ENCODE measurements at regions not wholly inside any gene's neighbourhood (a gene's known extent, or its start where the extent isn't known, plus 50 kb on each side); places are given as distances from the start of the nearest gene placed in this dataset.

- no peak for DNase-seq (ENCODE audit: low read depth in 3 of 3)
Measured at GRCh38 chr3:105923140-105923539, 54.3 kb upstream of the CBLB start.

GRCh38 chr3:105927741-105928140 lies 58.9 kb upstream of the CBLB start:
- DNase-seq (ENCODE audit: low read depth in 3 of 3), result no peak

GRCh38 chr3:105930733-105931132 lies 61.9 kb upstream of the CBLB start:
- DNase-seq (ENCODE audit: low read depth in 3 of 3), result no peak

GRCh38 chr3:105931500-105931899 lies 62.7 kb upstream of the CBLB start:
- DNase-seq (ENCODE audit: low read depth in 3 of 3), result no peak

- DNase-seq (ENCODE audit: low read depth in 3 of 3), result no peak
Measured at GRCh38 chr3:105933871-105934270, 65.1 kb upstream of the CBLB start.

GRCh38 chr3:105938101-105938500 lies 69.3 kb upstream of the CBLB start:
- no peak for DNase-seq (ENCODE audit: low read depth in 3 of 3)

GRCh38 chr3:105938806-105939205 lies 70.0 kb upstream of the CBLB start:
- DNase-seq (ENCODE audit: low read depth in 3 of 3), result no peak

GRCh38 chr3:105944276-105944675 lies 75.5 kb upstream of the CBLB start:
- DNase-seq (ENCODE audit: low read depth in 3 of 3), result no peak

GRCh38 chr3:105944721-105945120 lies 75.9 kb upstream of the CBLB start:
- no peak for DNase-seq (ENCODE audit: low read depth in 3 of 3)

GRCh38 chr3:105948101-105948500 lies 79.3 kb upstream of the CBLB start:
- no peak for DNase-seq (ENCODE audit: low read depth in 3 of 3)

- no peak for DNase-seq (ENCODE audit: low read depth in 3 of 3)
Measured at GRCh38 chr3:105950881-105951600, 82.2 kb upstream of the CBLB start.

GRCh38 chr3:105953831-105954230 lies 85.0 kb upstream of the CBLB start:
- no peak for DNase-seq (ENCODE audit: low read depth in 3 of 3)

- no peak for DNase-seq (ENCODE audit: low read depth in 3 of 3)
Measured at GRCh38 chr3:105956306-105956705, 87.5 kb upstream of the CBLB start.

- DNase-seq (ENCODE audit: low read depth in 3 of 3), result no peak
Measured at GRCh38 chr3:105957722-105958121, 88.9 kb upstream of the CBLB start.

- no peak for DNase-seq (ENCODE audit: low read depth in 3 of 3)
Measured at GRCh38 chr3:105958237-105959000, 89.6 kb upstream of the CBLB start.

GRCh38 chr3:105959851-105960250 lies 91.0 kb upstream of the CBLB start:
- no peak for DNase-seq (ENCODE audit: low read depth in 3 of 3)

- DNase-seq (ENCODE audit: low read depth in 3 of 3), result no peak
Measured at GRCh38 chr3:105960381-105960780, 91.6 kb upstream of the CBLB start.

- DNase-seq (ENCODE audit: low read depth in 3 of 3), result no peak
Measured at GRCh38 chr3:105963161-105963560, 94.3 kb upstream of the CBLB start.

- no peak for DNase-seq (ENCODE audit: low read depth in 3 of 3)
Measured at GRCh38 chr3:105965384-105965783, 96.6 kb upstream of the CBLB start.

- DNase-seq (ENCODE audit: low read depth in 3 of 3), result no peak
Measured at GRCh38 chr3:105967117-105967516, 98.3 kb upstream of the CBLB start.

GRCh38 chr3:105970283-105970682 lies 101.5 kb upstream of the CBLB start:
- no peak for DNase-seq (ENCODE audit: low read depth in 3 of 3)

GRCh38 chr3:105972069-105972468 lies 103.3 kb upstream of the CBLB start:
- no peak for DNase-seq (ENCODE audit: low read depth in 3 of 3)

- no peak for DNase-seq (ENCODE audit: low read depth in 3 of 3)
Measured at GRCh38 chr3:105974381-105974780, 105.6 kb upstream of the CBLB start.
